Activated T-cell treated with anti-CD3 and anti-CD28 coated beads, Interleukin-2, amount 50 U/mL, for 4 hours (primary cell): ENCODE measurements at regions not wholly inside any gene's neighbourhood (a gene's known extent, or its start where the extent isn't known, plus 50 kb on each side); places are given as distances from the start of the nearest gene placed in this dataset.
"Not testable (repeated sequence)": the region's sequence is repeated elsewhere in the genome, so short reads cannot be mapped to it uniquely, and the experiment has no call there.

Experiments used
- ATAC-seq, 2 donors: fragments of 200-7000 bp; cut with Tn5 transposase; one replicate each; pipeline ENCODE4 v1.10.0; 2021
- DNase-seq: peaks from one replicate; pipeline ENCODE4 v3.0.0-alpha.2; 2020
- H3K27me3 Mint-ChIP-seq: one replicate; pipeline ENCODE4 v1.8.0; 2021; ENCODE audit warnings: low read depth, mixed read lengths
- H3K36me3 Mint-ChIP-seq: one replicate; pipeline ENCODE4 v1.8.0; 2022; ENCODE audit warnings: mixed read lengths; ENCODE audit not compliant: insufficient read depth
- H3K4me1 Mint-ChIP-seq: one replicate; pipeline ENCODE4 v1.8.0; 2021; ENCODE audit warnings: low read depth, mixed read lengths
- H3K4me3 Mint-ChIP-seq: one replicate; pipeline ENCODE4 v1.8.0; 2021; ENCODE audit warnings: mild to moderate bottlenecking, moderate library complexity, mixed read lengths
- H3K9me3 Mint-ChIP-seq: one replicate; pipeline ENCODE4 v1.8.0; 2021; ENCODE audit warnings: mixed read lengths

DNA sequence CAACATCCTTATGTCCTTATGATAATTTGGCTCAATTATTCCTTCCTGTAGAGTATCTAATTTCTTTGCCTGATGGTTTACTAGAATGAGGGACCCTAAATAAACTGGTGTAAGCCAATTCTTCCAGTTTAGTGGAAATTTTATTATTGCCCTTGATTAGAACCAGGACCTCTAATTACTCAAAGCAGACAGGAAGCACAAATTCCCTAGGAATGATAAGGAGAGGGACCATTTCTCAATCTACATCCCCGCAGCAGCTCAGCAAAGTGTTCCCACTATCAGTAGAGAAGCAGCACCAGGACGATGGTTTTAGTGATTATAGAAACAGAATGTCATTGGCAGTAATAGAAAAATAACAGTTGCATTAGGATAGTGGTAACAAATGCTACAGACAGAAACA, 97.1 kb downstream of the PLPPR4 start:
- H3K27me3 Mint-ChIP-seq = peaks cover 3% of the 10 kb centered on the region
- no peaks in the 10 kb centered on the region for H3K36me3 Mint-ChIP-seq
- no peaks in the 10 kb centered on the region for H3K4me1 Mint-ChIP-seq
- ATAC-seq = no peak
- no peak for DNase-seq
- no peaks in the 10 kb centered on the region for H3K9me3 Mint-ChIP-seq
- no peak overlapping the region for H3K4me3 Mint-ChIP-seq

- Mint-ChIP-seq H3K4me3 (no peak overlapping the region), H3K9me3 (no peaks in the 10 kb centered on the region), H3K36me3 (no peaks in the 10 kb centered on the region), H3K27me3 (peaks cover 3% of the 10 kb centered on the region), H3K4me1 (no peaks in the 10 kb centered on the region)
- no peak for DNase-seq
- no peak for ATAC-seq
Measured at GRCh38 chr1:99363531-99363930, 99.2 kb downstream of the PLPPR4 start.

DNA sequence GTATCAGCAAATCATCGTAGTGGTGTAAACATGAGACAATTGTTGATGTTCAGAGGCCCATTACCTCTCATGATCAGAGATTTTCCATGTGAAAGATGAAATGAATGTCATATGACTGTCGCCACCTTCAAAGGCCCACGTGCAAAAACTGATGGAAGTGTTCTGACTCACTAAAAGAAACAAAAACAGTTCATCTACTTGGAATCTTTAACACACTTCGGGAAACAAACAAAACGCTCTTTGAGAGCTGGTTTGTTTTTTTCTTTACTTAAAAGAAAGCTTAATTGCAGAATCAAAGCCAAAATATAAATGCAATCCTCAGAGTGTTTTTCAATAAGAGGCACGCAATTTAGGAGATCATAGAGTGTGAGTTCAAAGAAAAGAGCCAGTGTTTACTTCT, 100.8 kb downstream of the PLPPR4 start:
- H3K4me1 Mint-ChIP-seq = no peaks in the 10 kb centered on the region
- no peak for ATAC-seq
- no peaks in the 10 kb centered on the region for H3K9me3 Mint-ChIP-seq
- H3K36me3 Mint-ChIP-seq = no peaks in the 10 kb centered on the region
- DNase-seq = no peak
- H3K27me3 Mint-ChIP-seq = peaks cover 3% of the 10 kb centered on the region
- no peak overlapping the region for H3K4me3 Mint-ChIP-seq

DNA sequence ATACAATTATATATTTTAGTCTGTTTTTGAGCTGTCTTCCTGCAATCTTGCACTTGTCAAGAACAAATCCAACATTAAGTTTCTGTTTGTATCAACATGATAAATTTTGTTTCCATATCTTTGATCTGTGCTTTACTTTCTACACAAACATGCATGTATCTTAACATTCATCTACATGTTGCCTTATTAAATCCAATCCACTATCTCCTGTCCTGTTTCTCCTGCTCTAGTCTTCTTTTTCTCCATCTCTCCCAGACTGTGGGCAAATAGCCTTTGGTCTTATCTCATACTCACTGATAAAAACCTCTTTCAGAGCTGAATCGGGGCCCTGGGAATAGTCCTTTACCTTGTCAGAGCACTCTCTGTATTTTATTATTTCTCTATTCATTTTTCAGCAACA, 101.3 kb downstream of the PLPPR4 start:
- no peaks in the 10 kb centered on the region for H3K36me3 Mint-ChIP-seq
- no peak overlapping the region for H3K4me3 Mint-ChIP-seq
- no peaks in the 10 kb centered on the region for H3K9me3 Mint-ChIP-seq
- H3K4me1 Mint-ChIP-seq = no peaks in the 10 kb centered on the region
- no peak for DNase-seq
- ATAC-seq = no peak
- H3K27me3 Mint-ChIP-seq = peaks cover 3% of the 10 kb centered on the region

DNA sequence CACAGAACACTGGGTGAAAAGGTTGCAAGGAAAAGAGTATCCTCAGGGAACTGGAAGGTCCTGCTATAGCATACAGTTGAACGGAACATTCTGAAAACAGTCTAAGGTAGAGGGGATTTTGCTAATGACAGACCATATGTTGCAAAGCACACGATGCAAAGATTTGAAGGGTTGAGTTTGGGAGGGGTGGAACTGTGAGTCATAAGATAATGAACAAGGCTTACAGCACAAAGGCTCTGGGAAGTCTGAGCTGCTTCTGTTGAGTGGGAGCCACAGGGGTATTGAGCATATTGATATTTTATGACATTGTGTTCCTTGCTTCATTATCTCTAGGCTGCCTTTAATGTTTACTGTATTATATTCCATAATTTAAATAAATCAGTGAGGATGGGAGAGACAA, 104.9 kb downstream of the PLPPR4 start:
- Mint-ChIP-seq H3K4me3 (no peak overlapping the region), H3K9me3 (no peaks in the 10 kb centered on the region), H3K4me1 (no peaks in the 10 kb centered on the region), H3K36me3 (no peaks in the 10 kb centered on the region), H3K27me3 (peaks cover 3% of the 10 kb centered on the region)
- DNase-seq (no peak), ATAC-seq (no peak)

GRCh38 chr1:99370476-99370875, 106.2 kb downstream of the PLPPR4 start:
- no peak for ATAC-seq
- DNase-seq = no peak
- H3K4me3 Mint-ChIP-seq = no peak overlapping the region
- no peaks in the 10 kb centered on the region for H3K4me1 Mint-ChIP-seq
- H3K27me3 Mint-ChIP-seq = peaks cover 2% of the 10 kb centered on the region
- H3K9me3 Mint-ChIP-seq = no peaks in the 10 kb centered on the region
- H3K36me3 Mint-ChIP-seq = no peaks in the 10 kb centered on the region

DNA sequence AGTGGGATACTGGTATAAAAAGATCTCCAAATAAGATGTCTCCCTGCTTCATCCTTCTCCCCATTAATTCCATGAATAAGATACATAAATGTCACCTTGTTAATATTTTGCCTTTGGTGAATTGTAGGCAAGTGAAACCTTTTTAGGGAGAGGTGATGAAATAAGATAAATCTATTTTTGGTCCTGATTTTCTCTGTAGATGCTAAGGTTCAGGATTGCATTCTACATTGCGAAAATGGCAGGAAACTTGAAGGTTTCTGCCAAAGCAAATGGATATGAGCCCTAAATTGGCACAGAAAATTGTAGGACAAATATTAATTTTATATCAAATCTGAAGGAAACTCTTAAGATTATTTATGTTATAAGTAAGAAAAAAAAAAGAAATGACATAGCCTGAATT, 107.1 kb downstream of the PLPPR4 start:
- H3K27me3 Mint-ChIP-seq = no peaks in the 10 kb centered on the region
- no peaks in the 10 kb centered on the region for H3K9me3 Mint-ChIP-seq
- H3K4me1 Mint-ChIP-seq = no peaks in the 10 kb centered on the region
- H3K36me3 Mint-ChIP-seq = no peaks in the 10 kb centered on the region
- H3K4me3 Mint-ChIP-seq = no peak overlapping the region
- no peak for ATAC-seq
- DNase-seq = no peak

DNA sequence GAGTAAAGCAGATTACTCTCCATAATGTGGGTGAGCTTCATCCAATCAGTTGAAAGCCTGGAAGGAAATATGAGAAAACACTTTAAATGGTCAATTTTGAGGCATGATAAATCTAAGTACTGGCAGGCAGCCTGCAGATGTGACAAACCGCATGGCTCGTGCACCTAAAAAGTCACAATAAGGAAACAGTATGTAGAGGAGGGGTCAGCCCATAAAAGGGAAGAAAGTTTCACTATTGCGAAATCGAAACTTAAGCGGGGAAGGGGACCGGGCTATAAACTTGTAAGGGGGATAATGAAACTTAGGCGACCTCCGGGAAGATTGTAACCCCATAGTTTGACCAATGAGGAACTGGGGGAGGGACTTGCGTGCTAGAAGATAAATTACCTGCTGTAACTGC, 109.8 kb downstream of the PLPPR4 start:
- no peaks in the 10 kb centered on the region for H3K36me3 Mint-ChIP-seq
- no peaks in the 10 kb centered on the region for H3K9me3 Mint-ChIP-seq
- DNase-seq (no peak), ATAC-seq (no peak)
- H3K27me3 Mint-ChIP-seq = no peaks in the 10 kb centered on the region
- no peak overlapping the region for H3K4me3 Mint-ChIP-seq
- H3K4me1 Mint-ChIP-seq = no peaks in the 10 kb centered on the region

DNA sequence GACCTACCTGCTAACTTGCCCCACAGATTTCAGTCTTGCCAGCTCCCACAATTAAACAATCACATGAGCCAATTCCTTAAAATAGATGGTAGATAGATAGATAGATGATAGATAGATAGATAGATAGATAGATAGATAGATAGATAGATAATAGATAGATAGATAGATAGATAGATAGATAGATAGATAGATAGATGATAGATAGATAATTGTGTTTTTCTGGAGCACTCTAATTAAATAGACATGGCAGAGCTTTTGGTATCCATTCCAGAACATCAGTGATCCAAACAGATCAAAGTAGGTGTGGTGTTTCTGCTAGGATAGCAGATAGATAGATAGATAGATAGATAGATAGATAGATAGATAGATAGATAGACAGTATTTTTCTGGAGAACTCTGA, 110.4 kb downstream of the PLPPR4 start:
- not testable (repeated sequence) for H3K4me3 Mint-ChIP-seq, DNase-seq, H3K36me3 Mint-ChIP-seq, H3K9me3 Mint-ChIP-seq, H3K4me1 Mint-ChIP-seq, ATAC-seq, H3K27me3 Mint-ChIP-seq

- H3K36me3 Mint-ChIP-seq = no peaks in the 10 kb centered on the region
- H3K4me3 Mint-ChIP-seq = no peak overlapping the region
- no peaks in the 10 kb centered on the region for H3K27me3 Mint-ChIP-seq
- H3K4me1 Mint-ChIP-seq = no peaks in the 10 kb centered on the region
- ATAC-seq = no peak
- no peak for DNase-seq
- H3K9me3 Mint-ChIP-seq = peaks cover 8% of the 10 kb centered on the region
Measured at GRCh38 chr1:99384021-99384420, 119.7 kb downstream of the PLPPR4 start.

DNA sequence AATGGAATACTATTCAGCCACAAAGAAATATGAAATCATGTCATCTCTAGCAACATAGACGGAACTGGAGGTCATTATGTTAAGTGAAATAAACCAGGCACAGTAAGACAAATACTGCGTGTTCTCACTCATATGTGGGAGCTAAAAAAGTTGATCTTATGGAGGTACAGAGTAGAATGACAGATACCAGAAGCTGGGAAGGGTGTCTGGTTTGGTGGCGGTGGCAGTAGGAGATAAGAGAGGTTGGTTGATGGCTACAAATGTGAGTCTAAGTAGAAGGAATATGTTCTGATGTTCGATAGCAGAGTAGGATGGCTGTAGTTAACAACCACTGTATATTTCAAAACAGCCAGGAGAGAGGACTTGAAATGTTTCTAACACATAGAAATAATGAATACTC, 121.6 kb downstream of the PLPPR4 start:
- ATAC-seq = no peak
- peaks cover 8% of the 10 kb centered on the region for H3K9me3 Mint-ChIP-seq
- no peak overlapping the region for H3K4me3 Mint-ChIP-seq
- no peak for DNase-seq
- H3K36me3 Mint-ChIP-seq = no peaks in the 10 kb centered on the region
- no peaks in the 10 kb centered on the region for H3K4me1 Mint-ChIP-seq
- H3K27me3 Mint-ChIP-seq = no peaks in the 10 kb centered on the region

- Mint-ChIP-seq H3K4me1 (no peaks in the 10 kb centered on the region), H3K36me3 (no peaks in the 10 kb centered on the region), H3K4me3 (no peak overlapping the region), H3K27me3 (no peaks in the 10 kb centered on the region), H3K9me3 (no peaks in the 10 kb centered on the region)
- no peak for ATAC-seq
- no peak for DNase-seq
Measured at GRCh38 chr1:99396389-99396788, 132.1 kb downstream of the PLPPR4 start.

DNA sequence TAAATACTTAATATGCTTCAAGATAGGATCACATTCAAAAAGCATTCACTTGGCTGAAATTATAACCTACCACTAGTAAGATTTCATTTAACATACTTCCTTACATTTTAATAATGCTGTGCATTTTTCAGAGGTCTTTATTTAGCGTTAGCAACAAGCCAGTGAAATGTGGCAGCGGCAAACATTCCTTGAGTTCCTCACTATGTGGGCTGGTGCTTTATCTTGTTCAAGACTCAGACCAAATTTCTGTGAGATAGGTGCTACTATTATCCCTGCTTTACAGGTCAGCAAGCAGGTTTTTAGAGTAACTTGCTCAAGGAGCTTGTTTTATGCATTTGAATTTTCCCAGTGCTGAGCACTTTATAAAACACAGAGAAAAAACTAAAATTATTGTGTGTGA, 132.7 kb downstream of the PLPPR4 start:
- no peak overlapping the region for H3K4me3 Mint-ChIP-seq
- H3K9me3 Mint-ChIP-seq = no peaks in the 10 kb centered on the region
- DNase-seq (no peak), ATAC-seq (no peak)
- H3K36me3 Mint-ChIP-seq = no peaks in the 10 kb centered on the region
- H3K27me3 Mint-ChIP-seq = no peaks in the 10 kb centered on the region
- H3K4me1 Mint-ChIP-seq = no peaks in the 10 kb centered on the region

GRCh38 chr1:99397863-99398262, 133.6 kb downstream of the PLPPR4 start:
- Mint-ChIP-seq H3K4me1 (no peaks in the 10 kb centered on the region), H3K4me3 (no peak overlapping the region), H3K27me3 (no peaks in the 10 kb centered on the region), H3K9me3 (no peaks in the 10 kb centered on the region), H3K36me3 (no peaks in the 10 kb centered on the region)
- DNase-seq = no peak
- ATAC-seq = no peak

- H3K27me3 Mint-ChIP-seq, DNase-seq, H3K4me3 Mint-ChIP-seq, ATAC-seq, H3K36me3 Mint-ChIP-seq, H3K9me3 Mint-ChIP-seq, H3K4me1 Mint-ChIP-seq: not testable (repeated sequence)
Measured at GRCh38 chr1:99401556-99401955, 137.3 kb downstream of the PLPPR4 start.

GRCh38 chr1:99404399-99404798, 140.1 kb downstream of the PLPPR4 start:
- DNase-seq, H3K4me1 Mint-ChIP-seq, ATAC-seq, H3K36me3 Mint-ChIP-seq, H3K9me3 Mint-ChIP-seq, H3K4me3 Mint-ChIP-seq, H3K27me3 Mint-ChIP-seq: not testable (repeated sequence)
